ENCODE measurements at regions not wholly inside any gene's neighbourhood (a gene's known extent, or its start where the extent isn't known, plus 50 kb on each side); places are given as distances from the start of the nearest gene placed in this dataset.

- H3K4me3 ChIP-seq = no peak overlapping the region
- peaks cover 0 to 14% of the 10 kb centered on the region in 2 donors for H3K9me3 ChIP-seq
- no peak overlapping the region for H3K27ac ChIP-seq
- no peaks in the 10 kb centered on the region for H3K4me1 ChIP-seq
- TF ChIP-seq POLR2AphosphoS5 (IDR thresholded peaks at IDR 0.05) = no peak
- TF ChIP-seq POLR2A (IDR thresholded peaks at IDR 0.05) = no peak
- no peak for TF ChIP-seq CTCF (IDR thresholded peaks at IDR 0.05)
- intact Hi-C loops (cut with DNase I; ENCODE audit: low total_unique reads) = no loop called here
- H3K27me3 ChIP-seq = no peaks in the 10 kb centered on the region
- DNase-seq (ENCODE audit: low spot score in 2 of 2) = no peak
- H3K36me3 ChIP-seq = no peaks in the 10 kb centered on the region
Measured at GRCh38 chr6:87912102-87912501, 135.5 kb upstream of the SPACA1 start.

DNA sequence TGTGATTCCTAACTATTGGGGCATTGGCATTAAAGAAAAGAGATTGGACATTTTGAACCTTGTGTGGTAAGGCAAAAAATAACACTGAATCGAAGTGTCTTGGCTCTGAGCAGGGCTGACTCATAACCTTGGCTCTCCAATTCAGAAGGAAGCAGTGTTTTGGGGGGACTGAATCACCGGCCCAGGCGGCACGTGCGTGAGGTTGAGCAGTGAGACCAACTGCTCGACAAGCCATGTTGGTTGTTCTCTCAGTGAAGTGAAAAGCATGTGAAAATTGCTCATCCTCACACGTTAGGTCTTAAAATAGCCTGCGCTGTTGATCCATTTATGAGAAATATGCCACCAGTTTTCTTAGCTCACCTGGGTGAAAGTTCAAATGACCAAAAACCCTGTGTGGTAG is 137.8 kb upstream of the SPACA1 start:
- H3K27me3 ChIP-seq = no peaks in the 10 kb centered on the region
- TF ChIP-seq POLR2AphosphoS5 (IDR thresholded peaks at IDR 0.05) (no peak), CTCF (IDR thresholded peaks at IDR 0.05) (no peak), POLR2A (IDR thresholded peaks at IDR 0.05) (no peak)
- H3K4me3 ChIP-seq = no peak overlapping the region
- no peaks in the 10 kb centered on the region for H3K36me3 ChIP-seq
- intact Hi-C loops (cut with DNase I; ENCODE audit: low total_unique reads) = no loop called here
- no peak for DNase-seq (ENCODE audit: low spot score in 2 of 2)
- no peaks in the 10 kb centered on the region for H3K4me1 ChIP-seq
- H3K27ac ChIP-seq = no peak overlapping the region
- H3K9me3 ChIP-seq = no peaks in the 10 kb centered on the region

- Histone ChIP-seq H3K36me3 (no peaks in the 10 kb centered on the region), H3K27me3 (no peaks in the 10 kb centered on the region), H3K9me3 (no peaks in the 10 kb centered on the region), H3K4me3 (no peak overlapping the region), H3K27ac (no peak overlapping the region), H3K4me1 (no peaks in the 10 kb centered on the region)
- DNase-seq (ENCODE audit: low spot score in 2 of 2) = no peak
- no peak for TF ChIP-seq POLR2AphosphoS5 (IDR thresholded peaks at IDR 0.05)
- no peak for TF ChIP-seq CTCF (IDR thresholded peaks at IDR 0.05)
- no peak for TF ChIP-seq POLR2A (IDR thresholded peaks at IDR 0.05)
- intact Hi-C loops (cut with DNase I; ENCODE audit: low total_unique reads) = no loop called here
Measured at GRCh38 chr6:87908978-87909811, 138.4 kb upstream of the SPACA1 start.

- no peak for TF ChIP-seq POLR2A (IDR thresholded peaks at IDR 0.05)
- TF ChIP-seq POLR2AphosphoS5 (IDR thresholded peaks at IDR 0.05) = no peak
- no peak for TF ChIP-seq CTCF (IDR thresholded peaks at IDR 0.05)
- Histone ChIP-seq H3K27ac (no peak overlapping the region), H3K27me3 (no peaks in the 10 kb centered on the region), H3K36me3 (no peaks in the 10 kb centered on the region), H3K4me3 (no peak overlapping the region), H3K4me1 (no peaks in the 10 kb centered on the region), H3K9me3 (no peaks in the 10 kb centered on the region)
- DNase-seq (ENCODE audit: low spot score in 2 of 2) = no peak
- intact Hi-C loops (cut with DNase I; ENCODE audit: low total_unique reads) = no loop called here
Measured at GRCh38 chr6:87907521-87907920, 140.1 kb upstream of the SPACA1 start.

DNA sequence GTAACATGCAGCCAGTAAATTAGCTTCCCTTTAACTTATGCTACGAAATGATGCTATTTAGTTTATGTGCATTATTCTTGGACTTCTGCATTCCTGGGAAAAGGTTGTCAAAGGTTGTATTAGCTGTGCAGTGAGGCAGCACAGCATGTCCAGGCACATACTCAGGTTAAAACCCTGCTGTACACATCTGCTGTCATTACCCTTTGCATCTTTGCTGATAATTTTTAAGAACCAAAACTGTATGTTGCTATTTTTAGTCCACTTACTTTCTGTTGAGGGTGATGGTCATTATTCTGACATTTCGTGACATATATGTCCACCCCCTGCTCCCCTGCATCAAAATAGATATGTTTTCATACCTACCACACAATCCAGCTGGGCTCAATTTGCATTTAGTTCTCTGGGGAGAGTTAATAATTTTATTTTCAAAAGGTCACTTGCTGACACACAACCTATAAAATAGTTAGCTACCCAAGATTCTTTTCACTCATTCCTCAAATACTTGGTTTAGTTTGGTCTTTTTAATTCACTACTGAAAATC is 142.5 kb upstream of the SPACA1 start:
- Histone ChIP-seq H3K27me3 (no peaks in the 10 kb centered on the region), H3K9me3 (no peaks in the 10 kb centered on the region), H3K27ac (no peak overlapping the region), H3K36me3 (no peaks in the 10 kb centered on the region), H3K4me1 (no peaks in the 10 kb centered on the region), H3K4me3 (no peak overlapping the region)
- DNase-seq (ENCODE audit: low spot score in 2 of 2) = no peak
- intact Hi-C loops (cut with DNase I; ENCODE audit: low total_unique reads) = no loop called here
- TF ChIP-seq CTCF (IDR thresholded peaks at IDR 0.05) = no peak
- no peak for TF ChIP-seq POLR2AphosphoS5 (IDR thresholded peaks at IDR 0.05)
- TF ChIP-seq POLR2A (IDR thresholded peaks at IDR 0.05) = no peak

Measured in breast epithelium (tissue), 4 donors.